ENCODE measurements at regions not wholly inside any gene's neighbourhood (a gene's known extent, or its start where the extent isn't known, plus 50 kb on each side); places are given as distances from the start of the nearest gene placed in this dataset.
A peak's percentile ranks its signal among the peaks of the same experiment; 100 is the strongest.

DNA sequence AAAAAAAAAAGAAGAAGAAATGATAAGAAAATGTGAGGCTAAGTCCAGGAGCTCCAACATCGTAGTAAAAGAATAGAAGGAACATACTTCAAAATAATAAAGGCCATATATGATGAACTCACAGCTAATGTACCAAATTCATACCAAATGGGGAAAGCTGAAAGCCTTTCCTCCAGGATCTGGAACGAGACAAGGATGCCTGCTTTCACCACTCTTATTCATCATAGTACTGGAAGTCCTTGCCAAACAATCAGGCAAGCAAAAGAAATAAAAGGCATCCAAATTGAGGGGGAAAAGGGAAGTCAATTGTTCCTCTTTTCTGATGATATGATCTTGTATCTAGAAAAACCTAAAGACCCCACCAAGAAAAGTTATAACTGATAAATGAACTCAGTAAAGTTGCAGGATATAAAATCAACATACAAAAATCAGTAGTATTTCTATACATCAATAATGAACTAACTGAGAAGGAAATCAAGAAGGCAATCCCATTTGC lies 170.6 kb downstream of the METTL4 start:
- FAIRE-seq: no peak
- no peak for DNase-seq (ENCODE audit: extremely low spot score, insufficient read length, low read depth)

GRCh38 chr18:2402084-2402483 lies 169.2 kb downstream of the METTL4 start:
- peak; percentile 39 for FAIRE-seq

DNA sequence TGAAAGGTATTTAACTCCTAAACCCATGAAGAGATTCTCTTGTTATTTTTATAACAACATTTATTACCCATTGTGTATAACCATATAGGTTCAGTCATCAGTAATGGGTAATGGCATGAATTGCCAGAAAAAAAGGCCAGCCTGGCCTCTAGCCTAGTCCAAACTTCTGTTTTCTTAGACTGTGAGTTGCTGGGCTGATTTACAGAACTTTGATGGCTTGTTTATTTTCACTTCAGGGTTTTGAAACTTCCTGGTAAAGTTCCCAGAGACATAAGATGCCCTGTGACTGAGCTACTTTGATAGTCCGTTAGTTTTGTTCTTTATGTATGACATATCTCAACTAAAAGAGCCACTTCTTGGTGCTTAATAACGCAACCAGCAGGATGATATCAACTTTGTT lies 164.8 kb downstream of the METTL4 start:
- no peak for FAIRE-seq

More at GRCh38 chr18:2402084-2402483, 169.2 kb downstream of the METTL4 start:
- no peak for DNase-seq (ENCODE audit: extremely low spot score, insufficient read length, low read depth)

GRCh38 chr18:2407961-2408360 lies 163.3 kb downstream of the METTL4 start:
- FAIRE-seq (no peak), DNase-seq (ENCODE audit: extremely low spot score, insufficient read length, low read depth) (no peak)

More for the DNA sequence above, 164.8 kb downstream of the METTL4 start:
- DNase-seq (ENCODE audit: extremely low spot score, insufficient read length, low read depth): no peak

DNA sequence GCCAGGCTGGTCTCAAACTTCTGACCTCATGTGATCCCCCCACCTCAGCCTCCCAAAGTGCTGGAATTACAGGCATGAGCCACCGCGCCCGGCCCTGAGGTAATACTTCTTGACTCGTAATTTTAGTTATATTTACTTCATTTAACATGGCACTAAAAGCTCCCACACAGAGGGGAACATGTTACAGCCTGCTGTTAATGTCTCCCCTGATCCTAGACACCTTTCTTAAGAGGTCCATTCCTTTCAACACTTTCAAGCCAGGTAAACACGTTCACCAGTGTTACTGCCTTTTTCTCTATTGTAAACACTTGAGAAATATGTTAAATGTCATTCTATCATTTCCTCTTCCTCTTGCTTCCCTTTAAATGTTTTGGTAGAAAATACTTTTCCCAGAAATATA lies 161.4 kb downstream of the METTL4 start:
- DNase-seq (ENCODE audit: extremely low spot score, insufficient read length, low read depth): no peak
- FAIRE-seq: no peak

- no peak for DNase-seq (ENCODE audit: extremely low spot score, insufficient read length, low read depth)
- FAIRE-seq: no peak
Measured at GRCh38 chr18:2410688-2411087, 160.6 kb downstream of the METTL4 start.

DNA sequence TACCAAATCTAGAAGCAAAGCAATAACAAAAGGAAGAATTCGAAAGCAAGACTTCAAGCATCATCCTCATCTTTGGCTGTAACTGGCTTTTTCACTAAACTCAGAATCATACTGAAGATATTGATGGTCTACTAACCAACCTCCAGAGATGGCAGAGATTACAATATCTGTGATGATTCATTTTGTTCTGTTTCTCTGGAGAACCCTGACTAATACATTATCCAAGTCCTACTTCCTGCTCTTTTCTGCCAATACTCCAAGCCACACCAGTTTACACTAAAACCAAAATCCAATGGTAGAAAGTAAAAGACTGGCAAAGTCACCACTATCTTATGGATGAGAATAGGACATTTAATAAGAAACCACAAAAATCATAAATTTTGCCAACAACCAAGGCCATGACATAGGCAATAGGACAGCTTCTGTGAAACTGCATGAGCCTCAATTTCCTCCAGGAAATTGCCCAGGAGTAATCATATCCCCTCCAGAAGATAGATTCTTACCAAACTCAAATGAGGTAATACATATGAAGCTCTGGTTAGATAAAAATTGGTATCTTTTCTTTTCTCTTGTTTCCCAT lies 159.8 kb downstream of the METTL4 start:
- DNase-seq (ENCODE audit: extremely low spot score, insufficient read length, low read depth) (no peak), FAIRE-seq (no peak)

GRCh38 chr18:2412281-2412680 lies 159.0 kb downstream of the METTL4 start:
- no peak for DNase-seq (ENCODE audit: extremely low spot score, insufficient read length, low read depth)
- FAIRE-seq: no peak

DNA sequence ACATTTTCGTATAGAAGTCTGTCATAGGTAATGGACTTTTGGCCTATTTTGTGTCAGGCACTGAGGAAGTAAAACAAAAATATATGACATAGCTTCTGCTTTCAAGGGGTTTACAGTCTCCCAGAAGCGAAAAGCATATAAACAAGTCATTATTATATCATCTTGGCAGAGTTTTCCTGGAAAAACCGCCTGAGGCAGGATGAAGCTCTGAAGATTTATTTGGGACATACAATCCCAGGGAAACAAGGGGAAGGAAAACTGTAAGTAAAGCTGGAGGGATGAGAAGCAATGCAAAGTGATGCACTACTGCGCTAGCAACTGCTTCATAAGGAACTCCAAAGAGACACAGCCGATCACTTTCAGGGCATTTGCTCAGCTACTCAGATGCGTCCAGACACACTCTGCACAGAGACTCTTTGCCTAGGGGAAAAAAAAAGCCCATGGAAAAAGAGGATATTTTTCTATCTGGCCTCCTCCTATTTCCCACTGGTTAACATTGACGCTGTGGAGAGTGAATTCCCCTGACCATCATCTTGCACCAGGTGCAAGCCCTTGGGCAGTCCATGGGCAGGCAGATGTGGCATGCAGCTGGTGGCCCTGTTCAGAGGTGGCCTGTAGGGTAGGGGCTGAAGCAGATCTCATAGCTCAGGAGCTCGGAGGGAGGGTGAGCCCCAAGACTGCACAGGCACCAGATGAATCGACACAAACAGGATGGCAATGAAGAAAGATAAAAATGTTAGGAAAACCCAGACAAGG lies 158.1 kb downstream of the METTL4 start:
- FAIRE-seq (no peak), DNase-seq (ENCODE audit: extremely low spot score, insufficient read length, low read depth) (no peak)

DNA sequence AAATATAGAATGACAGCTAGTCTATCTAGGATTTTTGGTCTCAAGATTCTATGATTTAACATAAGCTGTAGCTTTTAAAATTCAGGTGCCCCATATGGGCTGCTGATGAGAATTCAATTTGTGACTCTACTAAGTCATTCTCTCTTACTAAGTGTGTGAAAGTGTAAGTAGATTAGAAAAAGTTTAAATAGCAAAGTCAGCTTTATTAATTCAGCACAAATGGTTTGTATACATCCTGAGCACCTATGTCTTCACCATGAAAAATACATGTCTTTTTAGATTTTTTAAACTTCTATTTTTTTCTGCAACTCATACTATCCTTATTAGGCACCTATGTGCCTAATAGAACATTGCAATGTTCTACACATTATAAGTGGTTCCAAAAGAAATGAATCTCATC lies 157.1 kb downstream of the METTL4 start:
- FAIRE-seq (no peak), DNase-seq (ENCODE audit: extremely low spot score, insufficient read length, low read depth) (no peak)

DNA sequence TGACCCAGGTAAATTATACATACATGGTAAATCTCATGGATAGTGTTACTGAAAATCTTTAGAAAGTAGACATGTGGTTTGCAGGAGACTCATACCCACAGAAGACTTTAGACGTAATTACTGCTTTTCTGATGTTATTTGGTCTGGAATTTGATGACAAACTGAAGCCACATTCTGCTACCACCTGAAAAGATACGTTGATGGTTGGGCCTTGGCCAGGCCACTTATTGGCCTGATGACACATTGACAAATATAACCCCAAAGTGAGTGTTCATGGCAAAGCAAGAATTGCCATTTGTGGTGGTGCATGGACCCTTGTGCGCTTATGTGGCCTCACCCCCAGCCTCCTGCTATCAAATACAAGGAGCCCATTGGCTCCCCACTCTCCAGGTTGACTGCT lies 155.6 kb downstream of the METTL4 start:
- DNase-seq (ENCODE audit: extremely low spot score, insufficient read length, low read depth) (no peak), FAIRE-seq (peak; percentile 36)

GRCh38 chr18:2417861-2418610 lies 153.3 kb downstream of the METTL4 start:
- FAIRE-seq (no peak), DNase-seq (ENCODE audit: extremely low spot score, insufficient read length, low read depth) (no peak)

GRCh38 chr18:2420367-2420766 lies 150.9 kb downstream of the METTL4 start:
- DNase-seq (ENCODE audit: extremely low spot score, insufficient read length, low read depth): no peak
- no peak for FAIRE-seq

DNA sequence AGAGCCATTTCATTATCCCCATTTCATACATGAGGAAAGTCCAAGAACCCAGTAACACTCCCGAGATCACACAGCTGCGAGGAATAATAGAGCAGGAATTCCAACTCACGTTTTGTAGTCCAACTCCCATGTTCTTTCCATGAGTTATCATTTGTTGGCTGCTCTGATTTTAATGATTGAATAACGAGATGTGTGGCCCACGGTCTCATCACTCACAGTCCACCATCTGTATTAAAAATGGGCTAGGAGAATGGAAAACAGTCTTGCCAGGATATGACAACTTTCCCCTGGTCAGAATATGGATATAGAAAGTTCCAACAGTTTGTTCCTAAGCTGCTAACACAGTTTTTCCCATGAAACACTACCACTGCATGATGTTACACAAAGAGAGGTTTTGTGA lies 147.5 kb downstream of the METTL4 start:
- no peak for FAIRE-seq

GRCh38 chr18:2424420-2424819 lies 146.9 kb downstream of the METTL4 start:
- FAIRE-seq (no peak), DNase-seq (ENCODE audit: extremely low spot score, insufficient read length, low read depth) (no peak)

More for the DNA sequence above, 147.5 kb downstream of the METTL4 start:
- DNase-seq (ENCODE audit: extremely low spot score, insufficient read length, low read depth): no peak

- DNase-seq (ENCODE audit: extremely low spot score, insufficient read length, low read depth): no peak
- no peak for FAIRE-seq
Measured at GRCh38 chr18:2425426-2426317, 145.6 kb downstream of the METTL4 start.

GRCh38 chr18:2430191-2430590 lies 141.1 kb downstream of the METTL4 start:
- no peak for DNase-seq (ENCODE audit: extremely low spot score, insufficient read length, low read depth)
- FAIRE-seq: no peak

GRCh38 chr18:2431806-2432205 lies 139.5 kb downstream of the METTL4 start:
- FAIRE-seq (no peak), DNase-seq (ENCODE audit: extremely low spot score, insufficient read length, low read depth) (no peak)

DNA sequence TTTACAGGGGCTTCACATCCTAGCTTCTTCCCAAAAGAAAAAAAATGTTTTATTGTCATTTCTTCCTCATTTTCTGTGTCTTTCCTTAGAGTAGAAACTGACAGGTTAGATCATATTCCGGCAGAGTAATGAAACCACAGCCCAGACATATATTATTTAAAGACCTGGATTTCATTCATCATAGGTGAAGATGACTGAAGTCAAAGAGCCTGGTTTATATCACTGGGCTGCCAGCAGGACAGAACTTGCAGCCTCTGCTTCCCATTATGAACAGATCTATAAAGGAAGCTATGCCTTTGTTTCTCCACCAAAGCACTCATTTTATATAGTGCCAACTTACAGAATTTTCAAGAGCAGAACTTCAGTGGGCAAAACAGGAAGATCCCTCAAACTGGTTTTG lies 137.9 kb downstream of the METTL4 start:
- DNase-seq (ENCODE audit: extremely low spot score, insufficient read length, low read depth) (no peak), FAIRE-seq (no peak)

GRCh38 chr18:2441544-2441943 lies 129.8 kb downstream of the METTL4 start:
- FAIRE-seq (no peak), DNase-seq (ENCODE audit: extremely low spot score, insufficient read length, low read depth) (no peak)

Measured in GM18507 (cell line).